ENCODE measurements at regions not wholly inside any gene's neighbourhood (a gene's known extent, or its start where the extent isn't known, plus 50 kb on each side); places are given as distances from the start of the nearest gene placed in this dataset.
A peak's percentile ranks its signal among the peaks of the same experiment; 100 is the strongest.

- DNase-seq (ENCODE audit: extremely low spot score), result no peak
- H3K36me3 ChIP-seq (ENCODE audit: insufficient read depth), result no peaks in the 10 kb centered on the region
- no peak overlapping the region for H3K27ac ChIP-seq (ENCODE audit: low read depth)
- H3K4me1 ChIP-seq (ENCODE audit: insufficient read depth), result no peaks in the 10 kb centered on the region
- WGBS, result 88% methylated on average over 8 of the region's 8 CpGs
- H3K4me3 ChIP-seq (ENCODE audit: low read depth, low read length), result no peak overlapping the region
Observed at GRCh38 chr2:7265286-7265685, 348.1 kb downstream of the RNF144A start.

DNA sequence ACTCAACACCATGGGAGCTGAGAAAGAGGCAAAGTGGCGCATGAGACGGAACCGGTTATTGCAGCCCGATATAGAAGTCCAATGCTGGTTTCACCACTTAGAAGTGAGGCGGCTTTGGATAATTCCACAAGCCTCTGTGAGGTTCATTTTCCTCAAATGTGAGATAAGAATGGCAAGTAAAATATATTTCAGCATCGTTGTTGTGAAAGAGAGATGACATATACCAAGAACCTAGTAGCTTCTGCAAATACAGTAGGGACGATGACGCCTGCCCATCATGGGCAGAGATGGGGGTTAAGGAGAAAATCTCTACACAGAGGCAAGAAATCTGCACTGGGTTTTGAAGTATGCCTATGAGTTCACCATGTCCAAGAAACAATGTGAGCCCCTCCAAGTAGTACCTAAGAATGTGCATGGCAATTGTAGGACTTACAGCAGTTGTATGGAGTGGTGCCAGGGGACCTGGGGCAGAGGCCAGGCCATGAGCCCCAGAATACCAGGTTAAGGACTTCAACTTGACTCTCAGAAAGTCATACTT, 352.0 kb downstream of the RNF144A start:
- 94% methylated on average over 8 of the region's 8 CpGs for WGBS
- Histone ChIP-seq H3K27ac (ENCODE audit: low read depth) (no peak overlapping the region), H3K4me1 (ENCODE audit: insufficient read depth) (no peaks in the 10 kb centered on the region), H3K4me3 (ENCODE audit: low read depth, low read length) (no peak overlapping the region), H3K36me3 (ENCODE audit: insufficient read depth) (no peaks in the 10 kb centered on the region)
- DNase-seq (ENCODE audit: extremely low spot score), result no peak

DNA sequence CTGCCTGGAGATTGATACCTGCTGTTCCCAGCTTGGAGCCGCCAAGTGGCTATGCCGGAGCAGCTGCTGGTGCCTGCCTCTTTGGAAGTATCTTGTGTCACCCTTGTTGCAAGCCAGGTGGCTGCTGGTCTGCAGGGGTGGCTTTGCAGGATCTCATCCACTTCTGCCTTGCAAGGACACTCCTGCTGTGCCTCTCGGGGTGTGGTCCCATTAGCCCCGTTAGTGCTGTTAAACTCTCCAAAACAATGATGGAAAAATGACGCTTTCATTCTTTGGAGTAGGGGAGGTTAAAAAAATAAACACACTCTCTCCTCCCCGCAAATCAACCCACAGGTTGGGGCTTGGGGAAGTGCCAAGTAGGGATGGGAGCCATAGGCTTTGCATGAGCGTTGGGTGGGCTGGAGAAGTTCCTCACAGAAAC, 352.8 kb downstream of the RNF144A start:
- 72% methylated on average over 7 of the region's 7 CpGs for WGBS
- Histone ChIP-seq H3K4me3 (ENCODE audit: low read depth, low read length) (no peak overlapping the region), H3K4me1 (ENCODE audit: insufficient read depth) (no peaks in the 10 kb centered on the region), H3K27ac (ENCODE audit: low read depth) (no peak overlapping the region), H3K36me3 (ENCODE audit: insufficient read depth) (no peaks in the 10 kb centered on the region)
- no peak for DNase-seq (ENCODE audit: extremely low spot score)

DNA sequence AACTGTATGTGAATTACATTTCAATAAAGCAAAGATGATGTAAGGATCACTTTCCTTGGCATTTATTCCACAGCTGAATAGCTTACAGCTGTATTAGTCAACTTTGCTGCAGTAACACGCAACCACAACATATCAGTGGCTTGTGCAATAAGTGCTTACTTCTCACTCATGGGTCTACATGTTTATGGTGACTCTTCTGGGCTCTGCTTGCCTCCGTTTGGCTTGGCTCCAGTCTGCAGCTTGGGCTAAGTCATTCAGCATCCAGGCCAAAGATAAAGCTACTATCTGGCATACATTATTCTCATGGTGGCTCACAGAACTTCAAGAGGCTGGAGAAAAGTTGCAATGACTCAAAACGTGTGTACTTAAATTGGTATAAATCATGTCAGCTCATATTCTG, 355.0 kb downstream of the RNF144A start:
- H3K4me1 ChIP-seq (ENCODE audit: insufficient read depth), result no peaks in the 10 kb centered on the region
- no peak overlapping the region for H3K4me3 ChIP-seq (ENCODE audit: low read depth, low read length)
- H3K27ac ChIP-seq (ENCODE audit: low read depth), result no peak overlapping the region
- 33% methylated on average over 3 of the region's 3 CpGs for WGBS
- DNase-seq (ENCODE audit: extremely low spot score), result no peak
- H3K36me3 ChIP-seq (ENCODE audit: insufficient read depth), result no peaks in the 10 kb centered on the region

DNA sequence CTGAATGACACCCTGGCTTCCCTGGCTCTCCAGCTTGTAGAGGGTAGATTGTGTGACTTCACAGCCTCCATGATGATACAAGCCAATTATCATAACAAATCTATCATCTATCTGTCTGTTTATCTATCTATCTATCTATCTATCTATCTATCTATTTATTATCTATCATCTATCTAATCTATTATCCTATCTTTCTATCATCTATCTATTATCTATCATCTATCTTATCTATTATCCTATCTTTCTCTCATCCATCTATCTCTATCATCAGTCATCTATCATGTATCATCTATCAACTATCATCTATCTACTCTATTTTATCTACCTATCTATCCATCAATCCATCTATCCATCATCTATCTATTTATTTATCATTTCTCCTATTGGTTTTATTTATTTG, 361.8 kb downstream of the RNF144A start:
- Histone ChIP-seq H3K4me1 (ENCODE audit: insufficient read depth) (no peaks in the 10 kb centered on the region), H3K27ac (ENCODE audit: low read depth) (no peak overlapping the region), H3K4me3 (ENCODE audit: low read depth, low read length) (no peak overlapping the region), H3K36me3 (ENCODE audit: insufficient read depth) (no peaks in the 10 kb centered on the region)
- DNase-seq (ENCODE audit: extremely low spot score), result no peak

GRCh38 chr2:7279421-7279949, 362.3 kb downstream of the RNF144A start:
- no peak for DNase-seq (ENCODE audit: extremely low spot score)
- Histone ChIP-seq H3K36me3 (ENCODE audit: insufficient read depth) (no peaks in the 10 kb centered on the region), H3K4me3 (ENCODE audit: low read depth, low read length) (no peak overlapping the region), H3K4me1 (ENCODE audit: insufficient read depth) (no peaks in the 10 kb centered on the region), H3K27ac (ENCODE audit: low read depth) (no peak overlapping the region)
- 47% methylated on average over 7 of the region's 7 CpGs for WGBS

- Histone ChIP-seq H3K4me1 (ENCODE audit: insufficient read depth) (no peaks in the 10 kb centered on the region), H3K4me3 (ENCODE audit: low read depth, low read length) (no peak overlapping the region), H3K36me3 (ENCODE audit: insufficient read depth) (no peaks in the 10 kb centered on the region), H3K27ac (ENCODE audit: low read depth) (no peak overlapping the region)
- WGBS, result 90% methylated on average over 3 of the region's 3 CpGs
- no peak for DNase-seq (ENCODE audit: extremely low spot score)
Observed at GRCh38 chr2:7280790-7281189, 363.6 kb downstream of the RNF144A start.

- Histone ChIP-seq H3K36me3 (ENCODE audit: insufficient read depth) (no peaks in the 10 kb centered on the region), H3K27ac (ENCODE audit: low read depth) (no peak overlapping the region), H3K4me3 (ENCODE audit: low read depth, low read length) (no peak overlapping the region), H3K4me1 (ENCODE audit: insufficient read depth) (no peaks in the 10 kb centered on the region)
- peak; percentile 13 for DNase-seq (ENCODE audit: extremely low spot score)
- WGBS, result 26% methylated on average over 9 of the region's 9 CpGs
Observed at GRCh38 chr2:7281231-7282201, 364.3 kb downstream of the RNF144A start.

DNA sequence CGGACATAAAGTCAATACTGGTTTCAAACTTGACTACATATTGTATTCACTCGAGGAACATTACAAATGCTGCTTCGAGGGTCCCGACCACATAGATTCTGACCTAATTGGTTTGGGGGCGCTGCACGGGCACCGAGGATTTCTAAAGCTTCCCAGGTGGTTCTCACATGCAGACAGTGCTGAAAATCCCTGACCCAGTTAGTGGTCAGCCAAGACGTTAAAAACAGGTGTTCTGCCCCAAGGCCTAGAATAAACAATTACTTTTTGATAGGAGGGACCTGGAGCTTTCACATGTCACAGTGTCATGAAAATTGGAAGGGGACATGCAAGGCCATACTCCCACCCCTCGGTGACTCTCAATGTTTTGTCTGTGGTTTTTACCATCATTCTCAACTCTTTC, 368.9 kb downstream of the RNF144A start:
- no peak for DNase-seq (ENCODE audit: extremely low spot score)
- H3K36me3 ChIP-seq (ENCODE audit: insufficient read depth), result no peaks in the 10 kb centered on the region
- no peaks in the 10 kb centered on the region for H3K4me1 ChIP-seq (ENCODE audit: insufficient read depth)
- no peak overlapping the region for H3K27ac ChIP-seq (ENCODE audit: low read depth)
- no peak overlapping the region for H3K4me3 ChIP-seq (ENCODE audit: low read depth, low read length)
- 83% methylated on average over 9 of the region's 9 CpGs for WGBS

- Histone ChIP-seq H3K4me1 (ENCODE audit: insufficient read depth) (no peaks in the 10 kb centered on the region), H3K4me3 (ENCODE audit: low read depth, low read length) (no peak overlapping the region), H3K27ac (ENCODE audit: low read depth) (no peak overlapping the region), H3K36me3 (ENCODE audit: insufficient read depth) (no peaks in the 10 kb centered on the region)
- DNase-seq (ENCODE audit: extremely low spot score), result peak; percentile 21
- WGBS, result 75% methylated on average over 4 of the region's 4 CpGs
Observed at GRCh38 chr2:7288484-7288883, 371.3 kb downstream of the RNF144A start.

- no peak overlapping the region for H3K27ac ChIP-seq (ENCODE audit: low read depth)
- H3K4me3 ChIP-seq (ENCODE audit: low read depth, low read length), result no peak overlapping the region
- 87% methylated on average over 7 of the region's 7 CpGs for WGBS
- H3K4me1 ChIP-seq (ENCODE audit: insufficient read depth), result no peaks in the 10 kb centered on the region
- DNase-seq (ENCODE audit: extremely low spot score), result no peak
- H3K36me3 ChIP-seq (ENCODE audit: insufficient read depth), result no peaks in the 10 kb centered on the region
Observed at GRCh38 chr2:7289697-7290096, 372.5 kb downstream of the RNF144A start.

GRCh38 chr2:7292154-7292691, 375.0 kb downstream of the RNF144A start:
- WGBS, result 79% methylated on average over 7 of the region's 7 CpGs
- Histone ChIP-seq H3K36me3 (ENCODE audit: insufficient read depth) (no peaks in the 10 kb centered on the region), H3K4me3 (ENCODE audit: low read depth, low read length) (no peak overlapping the region), H3K27ac (ENCODE audit: low read depth) (no peak overlapping the region), H3K4me1 (ENCODE audit: insufficient read depth) (no peaks in the 10 kb centered on the region)
- no peak for DNase-seq (ENCODE audit: extremely low spot score)

- 91% methylated on average over 6 of the region's 6 CpGs for WGBS
- Histone ChIP-seq H3K4me1 (ENCODE audit: insufficient read depth) (no peaks in the 10 kb centered on the region), H3K27ac (ENCODE audit: low read depth) (no peak overlapping the region), H3K4me3 (ENCODE audit: low read depth, low read length) (no peak overlapping the region), H3K36me3 (ENCODE audit: insufficient read depth) (no peaks in the 10 kb centered on the region)
- no peak for DNase-seq (ENCODE audit: extremely low spot score)
Observed at GRCh38 chr2:7309582-7309981, 392.4 kb downstream of the RNF144A start.

- DNase-seq (ENCODE audit: extremely low spot score), result no peak
- Histone ChIP-seq H3K4me3 (ENCODE audit: low read depth, low read length) (no peak overlapping the region), H3K4me1 (ENCODE audit: insufficient read depth) (no peaks in the 10 kb centered on the region), H3K27ac (ENCODE audit: low read depth) (no peak overlapping the region), H3K36me3 (ENCODE audit: insufficient read depth) (no peaks in the 10 kb centered on the region)
- WGBS, result 52% methylated on average over 24 of the region's 24 CpGs
Observed at GRCh38 chr2:7324706-7325105, 407.5 kb downstream of the RNF144A start.
